ENCODE measurements at regions not wholly inside any gene's neighbourhood (a gene's known extent, or its start where the extent isn't known, plus 50 kb on each side); places are given as distances from the start of the nearest gene placed in this dataset.

- Histone ChIP-seq H3K36me3 (ENCODE audit: insufficient read depth, low read length) (peaks cover 5% of the 10 kb centered on the region; the same call in 1 of the 2 replicates), H3F3A (ENCODE audit: low read depth) (no peaks in the 10 kb centered on the region), H3K9me3 (ENCODE audit: insufficient read depth, low read depth, low read length) (no peaks in the 10 kb centered on the region), H2AFZ (ENCODE audit: low read length) (no peak overlapping the region), H3K4me1 (ENCODE audit: insufficient read depth, low read length, poor library complexity, severe bottlenecking) (peaks cover 17% of the 10 kb centered on the region), H3K9ac (ENCODE audit: low read depth, low read length, poor library complexity, severe bottlenecking) (no peak overlapping the region), H3K27me3 (ENCODE audit: insufficient read depth, low read length, poor library complexity, severe bottlenecking) (no peaks in the 10 kb centered on the region), H4K20me1 (ENCODE audit: insufficient read depth, low read length, poor library complexity, severe bottlenecking) (peaks cover 10% of the 10 kb centered on the region), H3K4me2 (ENCODE audit: low read depth, low read length, poor library complexity, severe bottlenecking) (no peak overlapping the region), H3K79me2 (ENCODE audit: insufficient read depth, low read length) (peaks cover 57% of the 10 kb centered on the region), H3K4me3 (ENCODE audit: low read length, poor library complexity, severe bottlenecking) (no peak overlapping the region), H3K9me2 (replicated peaks; ENCODE audit: low read depth, low read length) (no peaks in the 10 kb centered on the region)
- TF ChIP-seq CTCF (conservative IDR thresholded peaks at IDR 0.05; ENCODE audit: low read length) (no peak), EZH2phosphoT487 (IDR thresholded peaks at IDR 0.05; ENCODE audit: borderline replicate concordance) (no peak)
These were observed 105.7 kb downstream of the PLEKHG1 start for GRCh38 chr6:150705392-150705791.

GRCh38 chr6:150710236-150710635 is 110.6 kb downstream of the PLEKHG1 start:
- Histone ChIP-seq H3K4me2 (ENCODE audit: low read depth, low read length, poor library complexity, severe bottlenecking) (no peak overlapping the region), H3K79me2 (ENCODE audit: insufficient read depth, low read length) (peaks cover 52% of the 10 kb centered on the region), H3F3A (ENCODE audit: low read depth) (no peaks in the 10 kb centered on the region), H3K4me1 (ENCODE audit: insufficient read depth, low read length, poor library complexity, severe bottlenecking) (peaks cover 6% of the 10 kb centered on the region), H3K27me3 (ENCODE audit: insufficient read depth, low read length, poor library complexity, severe bottlenecking) (no peaks in the 10 kb centered on the region), H3K9ac (ENCODE audit: low read depth, low read length, poor library complexity, severe bottlenecking) (no peak overlapping the region), H3K36me3 (ENCODE audit: insufficient read depth, low read length) (peaks cover 10% of the 10 kb centered on the region; the same call in 1 of the 2 replicates), H3K9me3 (ENCODE audit: insufficient read depth, low read depth, low read length) (no peaks in the 10 kb centered on the region), H3K9me2 (replicated peaks; ENCODE audit: low read depth, low read length) (no peaks in the 10 kb centered on the region), H3K4me3 (ENCODE audit: low read length, poor library complexity, severe bottlenecking) (no peak overlapping the region), H2AFZ (ENCODE audit: low read length) (no peak overlapping the region), H4K20me1 (ENCODE audit: insufficient read depth, low read length, poor library complexity, severe bottlenecking) (peaks cover 15% of the 10 kb centered on the region)
- TF ChIP-seq CTCF (conservative IDR thresholded peaks at IDR 0.05; ENCODE audit: low read length) = no peak
- TF ChIP-seq EZH2phosphoT487 (IDR thresholded peaks at IDR 0.05; ENCODE audit: borderline replicate concordance) = no peak

- Histone ChIP-seq H3F3A (ENCODE audit: low read depth) (no peaks in the 10 kb centered on the region), H3K4me1 (ENCODE audit: insufficient read depth, low read length, poor library complexity, severe bottlenecking) (peaks cover 6% of the 10 kb centered on the region), H4K20me1 (ENCODE audit: insufficient read depth, low read length, poor library complexity, severe bottlenecking) (peaks cover 15% of the 10 kb centered on the region), H3K9me2 (replicated peaks; ENCODE audit: low read depth, low read length) (no peaks in the 10 kb centered on the region), H3K4me2 (ENCODE audit: low read depth, low read length, poor library complexity, severe bottlenecking) (no peak overlapping the region), H3K4me3 (ENCODE audit: low read length, poor library complexity, severe bottlenecking) (no peak overlapping the region), H3K9ac (ENCODE audit: low read depth, low read length, poor library complexity, severe bottlenecking) (no peak overlapping the region), H3K36me3 (ENCODE audit: insufficient read depth, low read length) (peaks cover 10% of the 10 kb centered on the region; the same call in 1 of the 2 replicates), H3K9me3 (ENCODE audit: insufficient read depth, low read depth, low read length) (no peaks in the 10 kb centered on the region), H3K79me2 (ENCODE audit: insufficient read depth, low read length) (peaks cover 45% of the 10 kb centered on the region), H3K27me3 (ENCODE audit: insufficient read depth, low read length, poor library complexity, severe bottlenecking) (no peaks in the 10 kb centered on the region), H2AFZ (ENCODE audit: low read length) (no peak overlapping the region)
- TF ChIP-seq EZH2phosphoT487 (IDR thresholded peaks at IDR 0.05; ENCODE audit: borderline replicate concordance) (no peak), CTCF (conservative IDR thresholded peaks at IDR 0.05; ENCODE audit: low read length) (no peak)
These were observed 111.4 kb downstream of the PLEKHG1 start for GRCh38 chr6:150711061-150711460.

All from Loucy (cell line).